Esophagus muscularis mucosa (tissue), 4 donors: ENCODE measurements at regions not wholly inside any gene's neighbourhood (a gene's known extent, or its start where the extent isn't known, plus 50 kb on each side); places are given as distances from the start of the nearest gene placed in this dataset.
"Not testable (repeated sequence)": the region's sequence is repeated elsewhere in the genome, so short reads cannot be mapped to it uniquely, and the experiment has no call there.

Experiments used
- DNase-seq: peaks from one replicate; pipeline ENCODE4 v3.0.0-alpha.2; 2017; ENCODE audit errors: extremely low spot score
- H3K27ac ChIP-seq, 4 donors: fragments of 200-600 bp; sonication (generic); replicated peaks in 1 of 4; 1 replicate in 3 of 4; 2 replicates in 1 of 4; pipeline ENCODE4 v1.5.1; 2016 to 2019; ENCODE audit warnings: mild to moderate bottlenecking in 1 of 4
- H3K27me3 ChIP-seq, 4 donors: fragments of 200-600 bp; sonication (generic); one replicate each; pipeline versions ENCODE4 v1.5.1 to v1.6.0; 2016 to 2019
- H3K36me3 ChIP-seq, 4 donors: fragments of 200-600 bp; sonication (generic); one replicate each; pipeline ENCODE4 v1.5.1; 2016 to 2019
- H3K4me1 ChIP-seq, 4 donors: fragments of 200-600 bp; sonication (generic); one replicate each; pipeline ENCODE4 v1.5.1; 2016 to 2019
- H3K4me3 ChIP-seq, 4 donors: fragments of 200-600 bp; sonication (generic); 1 replicate in 2 of 4; 2 replicates in 2 of 4; pipeline ENCODE4 v1.5.1; 2016 to 2019; ENCODE audit warnings: mild to moderate bottlenecking in 4 of 4, moderate library complexity in 1 of 4
- H3K9me3 ChIP-seq, 4 donors: fragments of 200-600 bp; sonication (generic); 1 replicate in 3 of 4; 2 replicates in 1 of 4; pipeline ENCODE4 v1.5.1; 2016 to 2019
- CTCF ChIP-seq, 3 experiments: fragments of 200-600 bp in 2 of 3; fragments of 450-650 bp in 1 of 3; sonication (generic) in 2 of 3; IDR thresholded peaks; one replicate each; pipeline ENCODE4 v1.5.1; 2017 to 2019; ENCODE audit warnings: antibody characterized with exemption in 3 of 3, mild to moderate bottlenecking in 2 of 3, moderate library complexity in 1 of 3
- EP300 ChIP-seq: sonication (generic); formaldehyde crosslinking; IDR thresholded peaks from one replicate; pipeline ENCODE4 v1.6.1; 2017; ENCODE audit warnings: antibody characterized with exemption
- POLR2A ChIP-seq: fragments of 450-650 bp; IDR thresholded peaks from one replicate; pipeline ENCODE4 v1.6.1; 2017; ENCODE audit warnings: antibody characterized with exemption, moderate library complexity, mild to moderate bottlenecking, low read depth
- POLR2AphosphoS5 ChIP-seq, 2 donors: sonication (generic); formaldehyde crosslinking; IDR thresholded peaks; one replicate each; pipeline ENCODE4 v1.6.1; 2017; ENCODE audit warnings: antibody characterized with exemption in 2 of 2
- WGBS: methylation state at CpG from one replicate; pipeline ENCODE4 v1.1.5; 2018; 5-methylcytosine and 5-hydroxymethylcytosine counted together
- intact Hi-C: fragments of 100-400 bp; cut with DNase I; formaldehyde crosslinking; loops from one replicate; pipeline ENCODE4 v1.15.1; 2023

- TF ChIP-seq POLR2AphosphoS5 (IDR thresholded peaks at IDR 0.05), result no peak
- no peak for TF ChIP-seq POLR2A
- no peak for TF ChIP-seq EP300
- no peak for TF ChIP-seq CTCF (IDR thresholded peaks at IDR 0.05)
- intact Hi-C loops, result no loop called here
- Histone ChIP-seq H3K27ac (no peak overlapping the region), H3K36me3 (no peaks in the 10 kb centered on the region), H3K4me3 (no peak overlapping the region), H3K27me3 (peaks cover 0 to 29% (median 0%) of the 10 kb centered on the region in 4 donors), H3K4me1 (no peaks in the 10 kb centered on the region), H3K9me3 (peaks cover 0 to 7% (median 2%) of the 10 kb centered on the region in 4 donors)
- no peak for DNase-seq
- 65% methylated on average over 6 of the region's 6 CpGs for WGBS
Observed at GRCh38 chr22:48405741-48406140, 1421.9 kb downstream of the BRD1 start.

- TF ChIP-seq CTCF (IDR thresholded peaks at IDR 0.05), result no peak
- TF ChIP-seq POLR2A, result no peak
- TF ChIP-seq EP300, result no peak
- Histone ChIP-seq H3K9me3 (peaks cover 0 to 7% (median 2%) of the 10 kb centered on the region in 4 donors), H3K36me3 (no peaks in the 10 kb centered on the region), H3K4me1 (no peaks in the 10 kb centered on the region), H3K27ac (no peak overlapping the region), H3K4me3 (no peak overlapping the region), H3K27me3 (peaks cover 0 to 33% (median 0%) of the 10 kb centered on the region in 4 donors)
- 78% methylated on average over 14 of the region's 16 CpGs for WGBS
- intact Hi-C loops, result no loop called here
- DNase-seq, result peak; percentile 84
Observed at GRCh38 chr22:48404801-48405447, 1422.7 kb downstream of the BRD1 start.

- Histone ChIP-seq H3K27ac (no peak overlapping the region), H3K36me3 (no peaks in the 10 kb centered on the region), H3K4me1 (no peaks in the 10 kb centered on the region), H3K27me3 (peaks cover 0 to 33% (median 0%) of the 10 kb centered on the region in 4 donors), H3K4me3 (no peak overlapping the region), H3K9me3 (peaks cover 0 to 7% (median 2%) of the 10 kb centered on the region in 4 donors)
- peak; percentile 80 for DNase-seq
- 63% methylated on average over 18 of the region's 22 CpGs for WGBS
- no peak for TF ChIP-seq CTCF (IDR thresholded peaks at IDR 0.05)
- TF ChIP-seq POLR2AphosphoS5 (IDR thresholded peaks at IDR 0.05), result no peak
- no peak for TF ChIP-seq POLR2A
- TF ChIP-seq EP300, result no peak
- intact Hi-C loops, result no loop called here
Observed at GRCh38 chr22:48403521-48404403, 1423.9 kb downstream of the BRD1 start.

- DNase-seq, result peak; percentile 34
- Histone ChIP-seq H3K36me3 (no peaks in the 10 kb centered on the region), H3K4me3 (no peak overlapping the region), H3K27me3 (peaks cover 0 to 38% (median 0%) of the 10 kb centered on the region in 4 donors), H3K27ac (no peak overlapping the region), H3K4me1 (no peaks in the 10 kb centered on the region), H3K9me3 (no peaks in the 10 kb centered on the region)
- WGBS, result 84% methylated on average over 6 of the region's 21 CpGs
- intact Hi-C loops, result no loop called here
- TF ChIP-seq POLR2A (no peak), CTCF (IDR thresholded peaks at IDR 0.05) (no peak), POLR2AphosphoS5 (IDR thresholded peaks at IDR 0.05) (no peak), EP300 (no peak)
Observed at GRCh38 chr22:48402591-48403031, 1425.1 kb downstream of the BRD1 start.

GRCh38 chr22:48401523-48401922 is 1426.2 kb downstream of the BRD1 start:
- H3K36me3 ChIP-seq, DNase-seq, H3K4me1 ChIP-seq, H3K27ac ChIP-seq, intact Hi-C loops, H3K9me3 ChIP-seq, H3K4me3 ChIP-seq: not testable (repeated sequence)
- H3K27me3 ChIP-seq, result peaks cover 0 to 49% (median 0%) of the 10 kb centered on the region in 4 donors
- 100% methylated on average over 1 of the region's 1 CpG for WGBS
